ENCODE measurements at regions not wholly inside any gene's neighbourhood (a gene's known extent, or its start where the extent isn't known, plus 50 kb on each side); places are given as distances from the start of the nearest gene placed in this dataset.
"Not testable (repeated sequence)": the region's sequence is repeated elsewhere in the genome, so short reads cannot be mapped to it uniquely, and the experiment has no call there.

GRCh38 chr1:120238867-120239266 is 62.5 kb upstream of the SEC22B start:
- DNase-seq (ENCODE audit: low read depth in 2 of 2): not testable (repeated sequence)

- DNase-seq (ENCODE audit: low read depth in 2 of 2): not testable (repeated sequence)
Observed at GRCh38 chr1:120233661-120234018, 57.3 kb upstream of the SEC22B start.

- DNase-seq (ENCODE audit: low read depth in 2 of 2): not testable (repeated sequence)
Observed at GRCh38 chr1:120232834-120233660, 56.7 kb upstream of the SEC22B start.

- not testable (repeated sequence) for DNase-seq (ENCODE audit: low read depth in 2 of 2)
Observed at GRCh38 chr1:120229835-120230234, 53.5 kb upstream of the SEC22B start.
